Fibroblast of mammary gland (primary cell): ENCODE measurements at regions not wholly inside any gene's neighbourhood (a gene's known extent, or its start where the extent isn't known, plus 50 kb on each side); places are given as distances from the start of the nearest gene placed in this dataset.
A peak's percentile ranks its signal among the peaks of the same experiment; 100 is the strongest.

Experiments
- DNase-seq: peaks from one replicate; pipeline ENCODE4 v3.0.0-alpha.2; 2010; ENCODE audit warnings: low read depth
- H3K4me3 ChIP-seq: 2 replicates; pipeline ENCODE4 v1.5.1; 2011; ENCODE audit warnings: low read depth, mild to moderate bottlenecking, low read length, moderate library complexity; ENCODE audit not compliant: control insufficient read depth
- CTCF ChIP-seq: conservative IDR thresholded peaks from 2 replicates; pipeline ENCODE4 v1.5.1; 2011; ENCODE audit warnings: low read depth, low read length, inconsistent platforms; ENCODE audit not compliant: control insufficient read depth, insufficient read depth

GRCh38 chr1:55400508-55400907, 185.3 kb upstream of the USP24 start:
- no peak for TF ChIP-seq CTCF
- no peak overlapping the region for H3K4me3 ChIP-seq
- peak; percentile 94 for DNase-seq

- no peak for DNase-seq
- no peak for TF ChIP-seq CTCF
- no peak overlapping the region for H3K4me3 ChIP-seq
Observed at GRCh38 chr1:55399346-55399745, 184.2 kb upstream of the USP24 start.

- no peak for TF ChIP-seq CTCF
- H3K4me3 ChIP-seq, result no peak overlapping the region
- no peak for DNase-seq
Observed at GRCh38 chr1:55396381-55396891, 181.3 kb upstream of the USP24 start.

- H3K4me3 ChIP-seq, result no peak overlapping the region
- DNase-seq, result no peak
- no peak for TF ChIP-seq CTCF
Observed at GRCh38 chr1:55388960-55389359, 173.8 kb upstream of the USP24 start.

- H3K4me3 ChIP-seq, result no peak overlapping the region
- no peak for DNase-seq
- TF ChIP-seq CTCF, result no peak
Observed at GRCh38 chr1:55387145-55387544, 172.0 kb upstream of the USP24 start.

- DNase-seq, result no peak
- TF ChIP-seq CTCF, result no peak
- no peak overlapping the region for H3K4me3 ChIP-seq
Observed at GRCh38 chr1:55386456-55386855, 171.3 kb upstream of the USP24 start.
